HG03558 (cell line): ENCODE measurements at regions not wholly inside any gene's neighbourhood (a gene's known extent, or its start where the extent isn't known, plus 50 kb on each side); places are given as distances from the start of the nearest gene placed in this dataset.
"Not testable (repeated sequence)": the region's sequence is repeated elsewhere in the genome, so short reads cannot be mapped to it uniquely, and the experiment has no call there.

Source experiments
- ATAC-seq: cut with Tn5 transposase; IDR thresholded peaks from one replicate; pipeline ENCODE4 v1.9.1; 2021; ENCODE audit warnings: moderate number of reproducible peaks; ENCODE audit not compliant: unreplicated experiment; ENCODE audit errors: extremely low read depth

- ATAC-seq = no peak
Measured at GRCh38 chr2:120631236-120631635, 104.4 kb upstream of the GLI2 start.

GRCh38 chr2:120631724-120632123 is 103.9 kb upstream of the GLI2 start:
- no peak for ATAC-seq

GRCh38 chr2:120632796-120633646 is 102.6 kb upstream of the GLI2 start:
- no peak for ATAC-seq

GRCh38 chr2:120634533-120634932 is 101.1 kb upstream of the GLI2 start:
- no peak for ATAC-seq

- ATAC-seq = no peak
Measured at GRCh38 chr2:120635146-120635545, 100.5 kb upstream of the GLI2 start.

DNA sequence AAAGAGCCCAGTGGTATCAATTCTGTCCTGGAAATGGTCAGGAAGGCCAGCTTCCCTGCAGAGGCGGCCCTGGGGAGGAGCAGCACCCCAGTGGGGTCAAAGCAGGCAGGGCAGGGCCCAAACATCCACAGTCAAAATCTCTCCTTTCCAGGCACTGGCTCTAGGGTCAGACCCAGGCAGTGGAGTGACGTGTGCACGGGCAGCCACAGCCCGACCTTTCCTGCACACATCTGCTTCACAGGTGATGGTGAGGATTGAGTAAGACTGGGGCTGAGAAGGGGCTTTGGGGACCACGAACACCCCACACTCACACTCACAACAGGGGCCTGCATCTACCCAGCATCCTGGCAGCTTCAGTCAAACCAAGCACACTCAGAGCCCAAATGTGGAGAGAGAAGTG is 97.8 kb upstream of the GLI2 start:
- no peak for ATAC-seq

- no peak for ATAC-seq
Measured at GRCh38 chr2:120638450-120638849, 97.2 kb upstream of the GLI2 start.

- no peak for ATAC-seq
Measured at GRCh38 chr2:120641366-120641771, 94.3 kb upstream of the GLI2 start.

DNA sequence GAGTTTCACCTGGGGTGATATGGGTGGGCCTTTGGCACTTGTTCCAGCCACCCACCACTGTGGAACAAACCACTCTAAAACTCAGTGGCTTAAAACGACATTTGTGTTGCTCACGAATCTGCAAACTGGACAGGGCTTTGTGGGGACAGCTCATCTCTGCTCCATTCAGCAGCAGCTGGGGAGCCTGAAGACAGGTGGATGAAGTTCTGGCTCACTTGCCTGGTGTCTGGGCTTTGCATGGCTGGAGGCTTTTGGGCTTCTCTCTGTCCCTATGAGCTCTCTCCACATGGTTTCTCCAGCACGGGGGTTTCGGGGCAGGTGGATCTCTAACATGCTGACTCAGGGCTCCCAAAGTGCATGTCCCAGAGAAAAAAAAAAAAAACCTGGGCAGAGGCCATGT is 93.0 kb upstream of the GLI2 start:
- no peak for ATAC-seq

DNA sequence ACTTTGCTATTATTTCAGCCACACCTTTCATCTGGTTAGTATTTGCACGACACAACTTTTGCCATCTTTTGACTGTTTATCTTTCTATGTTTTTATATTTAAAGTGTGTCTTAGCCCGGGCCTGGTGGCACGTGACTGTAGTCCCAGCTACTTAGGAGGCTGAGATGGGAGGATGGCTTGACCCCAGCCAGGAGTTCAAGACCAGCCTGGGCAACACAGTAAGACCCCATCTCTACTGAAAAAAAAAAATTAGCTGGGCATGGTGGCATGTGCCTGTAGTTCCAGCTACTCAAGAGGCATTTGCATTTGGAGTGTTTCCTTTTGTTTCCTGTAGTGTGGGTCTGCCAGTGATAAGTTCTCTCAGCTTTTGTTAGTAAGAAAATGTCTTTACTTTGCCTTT is 88.7 kb upstream of the GLI2 start:
- no peak for ATAC-seq

GRCh38 chr2:120647487-120647886 is 88.2 kb upstream of the GLI2 start:
- ATAC-seq = no peak

DNA sequence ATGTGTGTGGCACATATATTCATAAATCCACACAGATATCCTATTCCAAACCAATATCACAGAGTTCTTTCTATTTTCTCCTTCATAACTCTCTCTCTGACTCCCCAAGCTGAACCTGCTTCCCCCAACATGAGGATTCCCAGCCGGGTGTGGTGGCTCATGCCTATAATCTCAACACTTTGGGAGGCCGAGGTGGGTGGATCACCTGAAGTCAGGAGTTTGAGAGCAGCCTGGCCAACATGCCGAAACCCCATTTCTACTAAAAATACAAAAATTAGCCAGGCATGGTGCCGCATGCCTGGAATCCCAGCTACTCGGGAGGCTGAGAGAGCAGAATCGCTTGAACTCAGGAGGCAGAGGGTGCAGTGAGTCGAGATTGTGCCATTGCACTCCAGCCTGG is 86.3 kb upstream of the GLI2 start:
- ATAC-seq = not testable (repeated sequence)

DNA sequence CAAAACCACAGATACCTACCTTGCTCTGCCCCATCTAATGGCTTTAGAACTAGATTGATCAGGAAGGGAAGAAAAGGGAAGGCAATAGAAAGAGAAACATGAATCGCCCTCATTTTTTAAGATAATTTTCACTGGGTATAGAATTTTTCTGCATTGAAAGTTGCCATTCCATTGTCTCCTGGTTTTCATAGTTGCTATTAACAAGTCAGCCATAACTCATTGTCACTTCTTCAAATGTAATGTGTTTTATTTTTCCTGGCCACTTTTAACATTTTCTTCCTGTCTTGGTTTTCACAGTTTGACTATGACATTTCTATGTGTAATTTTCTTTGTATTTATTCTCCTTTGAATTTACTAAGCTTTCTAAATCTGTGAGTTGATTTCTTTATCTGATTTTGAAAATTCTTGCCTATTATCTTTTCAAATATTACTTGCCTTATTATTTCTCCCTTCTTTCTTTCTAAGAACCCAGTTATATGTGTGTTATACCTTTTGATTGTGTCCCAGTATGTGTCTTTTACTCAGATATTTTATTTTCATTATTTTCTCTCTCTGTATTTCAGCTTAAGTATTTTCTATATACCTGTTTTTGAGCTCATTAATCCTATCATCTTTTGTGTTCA is 85.5 kb upstream of the GLI2 start:
- ATAC-seq = no peak

DNA sequence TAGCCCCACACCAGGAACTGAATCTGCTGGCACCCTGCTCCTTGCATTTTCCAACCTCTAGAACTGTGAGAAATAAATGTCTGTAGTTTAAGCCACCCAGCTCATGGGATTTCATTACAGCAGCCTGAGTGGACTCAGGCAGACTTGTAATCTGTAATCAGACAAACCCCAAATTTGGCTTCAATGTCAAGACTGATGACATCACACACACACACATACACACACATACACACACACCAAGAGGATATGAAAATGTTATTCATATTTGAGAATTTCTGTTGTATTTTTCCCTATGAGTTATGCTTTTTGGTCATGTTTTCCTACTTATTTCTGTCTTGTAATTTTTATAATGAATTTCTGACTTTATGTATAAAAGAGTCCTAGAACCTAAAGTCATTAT is 83.8 kb upstream of the GLI2 start:
- no peak for ATAC-seq

DNA sequence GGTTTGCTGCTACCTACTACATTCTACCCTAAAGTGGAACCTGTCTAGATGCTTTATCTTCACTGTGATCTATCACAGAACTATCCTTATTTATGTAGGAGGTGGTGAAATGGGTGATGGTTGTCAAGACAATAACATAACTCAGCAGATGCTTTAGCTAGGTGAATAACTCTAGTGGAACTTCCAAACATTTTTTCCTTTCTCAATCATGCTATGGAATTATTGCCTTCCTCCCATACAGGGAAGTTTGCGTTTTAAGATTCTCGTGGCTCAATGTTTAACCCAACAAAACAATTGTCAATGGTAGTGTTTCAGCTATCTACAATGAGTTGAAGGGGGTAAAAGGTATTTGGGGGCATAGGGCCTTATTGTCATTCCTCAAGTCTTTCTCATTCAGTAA is 82.6 kb upstream of the GLI2 start:
- ATAC-seq = no peak

DNA sequence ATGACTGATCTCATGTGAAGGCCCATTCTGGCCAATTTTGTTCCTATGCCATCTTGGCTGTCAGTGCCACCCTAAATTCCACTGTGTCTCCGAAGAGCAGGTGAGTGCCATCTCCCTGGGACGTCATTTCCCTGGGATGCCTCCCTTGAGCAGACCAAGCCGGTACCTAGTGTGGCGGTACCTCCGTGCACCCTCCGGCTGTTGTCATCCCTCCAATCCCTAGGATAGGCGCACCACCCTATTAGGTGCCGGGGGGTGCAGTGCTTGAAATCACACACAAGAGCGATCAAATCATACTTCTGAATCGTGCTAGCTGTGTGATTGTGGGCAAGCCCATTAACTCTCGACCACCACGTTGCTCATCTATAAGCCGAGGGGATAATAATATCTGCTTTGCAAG is 81.8 kb upstream of the GLI2 start:
- ATAC-seq = no peak

GRCh38 chr2:120654381-120655134 is 81.1 kb upstream of the GLI2 start:
- ATAC-seq = no peak

DNA sequence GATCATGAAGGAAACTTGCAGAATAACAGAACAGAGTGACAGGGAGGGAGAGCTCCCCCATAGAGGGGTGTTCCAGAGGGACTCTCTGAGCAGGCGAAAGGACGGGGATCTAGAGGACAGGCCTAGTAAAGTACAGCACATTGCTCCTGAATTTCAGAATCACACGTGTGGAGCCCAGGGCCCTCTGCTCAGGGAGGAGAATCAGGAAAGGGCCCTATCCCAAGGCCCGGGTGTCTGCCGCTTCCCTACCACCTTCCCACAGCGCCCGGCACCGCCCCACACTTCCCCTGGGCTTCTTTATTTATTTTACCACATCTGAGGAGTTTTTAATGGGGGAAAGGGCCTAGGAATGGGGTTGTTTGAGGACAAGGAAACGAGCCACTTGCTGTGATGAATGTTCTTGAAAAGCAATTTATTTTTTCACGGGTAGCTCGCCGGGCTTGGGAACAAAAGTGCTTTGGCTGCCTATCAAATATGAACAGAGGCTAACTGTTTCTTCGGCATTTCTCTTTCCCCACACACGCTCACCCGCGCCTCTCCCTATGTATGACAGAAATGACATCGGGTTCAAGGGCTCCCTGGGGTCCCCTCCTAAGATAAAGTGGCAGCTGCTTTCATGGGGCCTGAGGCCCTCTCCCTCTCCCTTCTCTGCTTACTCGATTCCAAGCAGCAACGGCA is 79.3 kb upstream of the GLI2 start:
- no peak for ATAC-seq

DNA sequence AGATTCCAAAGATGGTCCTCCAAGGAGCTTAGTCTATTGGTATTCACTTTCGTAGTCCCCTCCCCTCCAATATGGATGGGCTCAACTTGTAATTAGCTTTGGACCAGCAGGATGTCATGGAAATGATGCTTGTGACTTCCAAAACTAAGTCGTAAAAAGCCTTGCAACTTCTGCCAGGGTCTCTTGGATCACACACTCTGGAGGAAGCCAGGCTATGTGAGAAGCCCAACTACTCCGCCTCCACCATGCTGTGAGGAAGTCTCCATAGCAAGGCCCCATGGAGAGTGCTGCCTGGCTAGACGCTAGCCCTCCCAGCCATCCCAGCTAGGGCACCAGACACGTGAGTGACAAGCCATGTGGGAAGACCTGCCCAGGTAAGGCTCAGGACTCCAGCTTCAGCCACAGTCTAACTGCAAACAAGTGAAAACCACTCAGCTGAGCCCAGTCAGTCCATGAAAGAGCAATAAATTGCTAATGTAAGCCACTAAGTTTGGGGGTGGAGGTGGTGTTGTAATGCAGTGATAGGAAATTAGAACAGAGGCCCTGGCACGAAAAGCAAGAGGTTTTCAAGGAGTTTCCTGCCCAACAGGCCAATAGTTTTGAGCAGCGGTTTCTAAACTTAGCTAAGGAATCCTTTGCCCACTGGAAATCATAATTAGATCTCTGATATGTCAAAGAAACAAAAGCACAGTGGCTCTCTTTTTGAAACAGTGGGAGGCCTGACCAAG is 77.5 kb upstream of the GLI2 start:
- no peak for ATAC-seq

DNA sequence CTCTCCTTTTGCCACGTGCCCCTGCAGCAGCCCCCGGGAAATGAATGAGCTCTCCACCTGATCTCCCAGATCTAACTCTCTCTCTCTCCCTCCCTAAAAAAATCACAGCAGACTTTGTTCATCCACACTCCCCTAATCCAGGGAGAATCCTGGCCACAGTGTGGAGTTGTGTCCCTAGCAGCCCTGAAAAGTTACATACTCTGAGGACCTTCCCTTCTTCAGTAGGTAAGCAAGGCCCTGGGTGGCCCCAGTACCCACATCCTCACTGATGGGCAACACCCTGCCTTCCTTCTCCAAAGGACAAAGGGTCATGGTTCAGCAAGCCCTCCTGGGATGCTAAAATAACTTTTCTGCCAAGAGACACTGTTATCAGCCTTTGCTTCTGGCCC is 76.9 kb upstream of the GLI2 start:
- no peak for ATAC-seq
